ENCODE measurements at regions not wholly inside any gene's neighbourhood (a gene's known extent, or its start where the extent isn't known, plus 50 kb on each side); places are given as distances from the start of the nearest gene placed in this dataset.

DNA sequence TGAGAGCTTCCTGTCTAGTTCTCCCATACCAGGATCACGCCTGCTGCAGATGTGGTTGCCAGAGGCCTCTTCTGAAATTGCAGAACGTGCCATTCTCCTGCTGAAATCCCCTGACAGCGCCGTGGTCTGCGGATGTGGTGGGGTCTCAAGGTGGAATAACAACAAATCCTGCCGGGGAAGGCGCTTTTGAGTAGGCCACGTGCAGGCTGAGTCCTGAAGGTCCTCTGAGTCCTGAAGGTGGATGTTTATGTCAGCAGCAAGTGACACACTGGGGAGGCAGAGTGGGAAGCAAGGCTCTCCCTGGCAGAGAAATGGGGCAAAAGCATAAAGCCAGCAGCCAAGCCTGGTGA lies 241.4 kb downstream of the MYCN start:
- no peak for DNase-seq

GRCh38 chr2:16181062-16181740 lies 240.9 kb downstream of the MYCN start:
- DNase-seq: no peak

GRCh38 chr2:16180631-16181030 lies 240.3 kb downstream of the MYCN start:
- DNase-seq: no peak

DNA sequence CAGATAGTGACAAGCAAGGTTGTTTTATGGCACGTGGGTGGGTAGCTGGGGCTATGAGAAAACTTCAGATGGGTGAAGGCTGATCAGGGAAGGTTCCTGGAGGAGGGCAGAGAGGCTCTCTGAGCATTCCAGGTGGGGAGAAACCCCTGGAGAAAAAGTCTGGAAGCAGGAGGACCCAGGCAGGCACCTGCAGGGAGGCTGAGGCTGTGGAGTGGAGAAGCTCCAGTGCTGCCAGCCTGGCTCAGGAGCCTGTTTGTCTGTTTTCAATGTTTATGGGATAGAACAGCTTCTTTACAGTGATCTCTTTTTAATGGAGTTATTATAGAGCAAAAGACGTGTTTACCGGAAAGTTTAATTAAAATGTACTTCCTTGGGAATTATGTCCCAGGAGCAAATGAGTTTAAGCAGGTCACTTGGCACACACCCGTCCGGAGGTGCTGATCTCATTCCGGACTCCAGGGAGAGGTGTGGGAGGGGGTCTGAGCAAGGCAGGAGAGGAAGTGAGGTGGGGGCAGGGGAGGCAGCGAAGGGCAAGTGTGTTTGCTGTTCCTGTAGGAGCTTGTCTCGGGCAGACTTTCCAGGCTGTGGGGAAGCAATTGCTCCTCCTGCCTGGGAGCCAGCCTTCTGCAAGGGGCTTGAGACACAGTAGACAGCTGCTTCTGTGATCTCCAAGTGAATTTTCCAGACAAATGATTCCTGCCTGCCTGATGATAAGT lies 239.5 kb downstream of the MYCN start:
- no peak for DNase-seq

DNA sequence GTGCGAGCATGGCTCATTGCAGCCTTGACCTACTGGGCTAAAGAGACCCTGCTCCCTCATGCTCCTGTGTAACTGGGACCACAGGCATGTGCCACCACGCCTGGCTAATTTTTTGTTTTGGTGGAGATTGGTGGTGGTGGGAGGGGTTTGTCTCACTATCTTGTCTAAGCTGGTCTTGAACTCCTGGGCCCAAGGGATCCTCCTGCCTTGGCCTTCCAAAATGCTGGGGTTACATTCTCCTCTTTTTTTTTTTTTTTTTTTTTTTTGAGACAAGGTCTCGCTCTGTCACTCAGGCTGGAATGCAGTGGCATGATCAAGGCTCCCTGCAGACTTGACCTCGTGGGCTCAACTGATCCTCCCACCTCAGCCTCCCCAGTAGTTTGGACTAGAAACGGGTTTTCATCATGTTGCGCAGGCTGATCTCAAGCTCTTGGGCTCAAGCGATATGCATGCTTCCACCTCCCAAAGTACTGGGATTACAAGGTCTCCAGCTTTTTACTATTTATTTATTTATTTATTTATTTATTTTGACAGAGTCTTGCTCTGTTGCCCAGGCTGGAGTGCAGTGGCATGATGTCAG lies 238.3 kb downstream of the MYCN start:
- no peak for DNase-seq

DNA sequence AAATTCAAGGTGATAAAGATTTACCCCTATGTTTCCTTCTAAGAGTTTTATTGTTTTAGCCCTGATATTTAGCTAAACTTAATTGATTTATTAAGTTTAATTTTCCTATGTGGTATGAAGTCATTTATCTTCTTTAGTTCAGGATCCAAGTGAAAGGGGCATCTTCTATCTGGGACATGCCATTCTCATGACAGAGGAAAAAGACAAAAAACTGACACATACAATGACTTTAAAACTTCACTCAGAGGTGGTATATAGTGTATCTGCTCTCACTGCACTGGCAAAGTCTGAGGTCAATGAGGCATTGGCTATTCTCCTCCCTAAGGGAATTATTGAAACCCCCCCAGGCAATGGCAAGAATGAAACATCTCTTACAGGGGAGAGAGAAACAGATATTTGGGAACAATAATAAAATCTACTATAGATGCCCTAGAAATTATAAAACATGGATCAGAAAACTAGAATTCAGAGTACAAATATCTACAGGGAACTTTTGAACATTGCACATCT lies 237.4 kb downstream of the MYCN start:
- no peak for DNase-seq

- DNase-seq: no peak
Observed at GRCh38 chr2:16176971-16177480, 236.7 kb downstream of the MYCN start.

- DNase-seq: no peak
Observed at GRCh38 chr2:16175247-16175825, 235.0 kb downstream of the MYCN start.

- no peak for DNase-seq
Observed at GRCh38 chr2:16174693-16175045, 234.3 kb downstream of the MYCN start.

- DNase-seq: no peak
Observed at GRCh38 chr2:16173893-16174692, 233.7 kb downstream of the MYCN start.

DNA sequence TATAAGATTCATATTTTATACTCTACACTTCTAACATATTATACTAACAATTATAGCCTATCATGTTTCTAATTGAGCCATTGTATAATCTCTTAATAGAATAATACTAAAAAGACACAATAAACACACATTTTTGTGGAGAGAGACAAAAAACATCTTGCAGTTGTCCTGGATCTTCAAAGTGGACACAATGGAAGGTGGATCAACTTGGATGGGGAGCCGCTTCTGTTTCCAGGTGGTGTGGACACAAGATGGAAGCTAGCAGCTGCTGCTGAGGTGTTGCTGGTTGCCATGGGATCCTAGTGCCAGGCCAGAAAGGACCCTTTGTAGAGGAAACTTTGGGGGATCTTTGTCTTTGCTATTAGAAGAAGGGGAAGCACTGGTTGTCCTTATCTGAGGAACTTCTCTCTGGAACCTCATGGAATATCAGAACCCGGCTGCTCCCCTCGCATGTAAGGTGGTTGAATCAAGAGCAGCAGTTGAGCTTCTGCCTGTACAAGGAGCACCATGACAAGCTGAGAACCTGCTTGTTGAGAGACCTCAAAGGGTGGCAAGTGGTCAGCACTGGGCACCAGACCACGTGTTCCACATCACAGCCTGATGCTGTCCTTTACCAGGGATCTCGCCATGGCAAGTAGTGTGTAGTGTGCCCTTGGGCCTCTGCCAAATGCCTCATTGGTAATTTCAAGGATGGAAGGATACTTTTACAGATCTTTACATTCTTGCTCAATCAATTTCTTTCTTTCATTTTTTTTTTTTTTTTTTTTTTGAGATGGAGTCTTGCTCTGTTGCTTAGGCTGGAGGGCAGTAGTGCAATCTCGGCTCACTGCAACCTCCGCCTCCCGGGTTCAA lies 232.2 kb downstream of the MYCN start:
- DNase-seq: no peak

DNA sequence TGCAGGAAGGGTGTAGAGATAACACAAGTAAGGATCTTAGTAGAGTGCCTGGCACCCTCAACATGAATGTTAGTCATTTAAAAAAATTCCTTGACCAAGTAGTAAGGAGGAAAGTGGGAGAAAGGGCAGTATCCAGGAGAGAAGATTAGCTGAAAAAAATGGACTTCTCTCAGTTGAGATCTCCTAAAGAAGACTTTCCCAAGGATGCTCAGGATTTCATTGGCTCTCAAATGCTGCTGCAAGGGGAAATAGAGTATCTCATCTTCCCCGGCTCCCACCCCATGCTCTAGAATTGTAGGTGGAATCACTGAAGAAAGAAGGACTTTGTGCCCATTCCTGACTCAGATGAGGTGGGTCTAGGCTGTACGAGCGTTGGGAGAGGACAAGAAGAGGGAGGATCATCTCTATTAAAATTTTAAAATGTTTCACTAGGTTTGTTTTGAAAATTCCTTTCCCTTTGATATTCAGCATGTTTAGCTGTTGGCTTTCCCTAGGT lies 231.1 kb downstream of the MYCN start:
- no peak for DNase-seq

GRCh38 chr2:16170675-16171424 lies 230.5 kb downstream of the MYCN start:
- no peak for DNase-seq

GRCh38 chr2:16169381-16169960 lies 229.1 kb downstream of the MYCN start:
- no peak for DNase-seq

DNA sequence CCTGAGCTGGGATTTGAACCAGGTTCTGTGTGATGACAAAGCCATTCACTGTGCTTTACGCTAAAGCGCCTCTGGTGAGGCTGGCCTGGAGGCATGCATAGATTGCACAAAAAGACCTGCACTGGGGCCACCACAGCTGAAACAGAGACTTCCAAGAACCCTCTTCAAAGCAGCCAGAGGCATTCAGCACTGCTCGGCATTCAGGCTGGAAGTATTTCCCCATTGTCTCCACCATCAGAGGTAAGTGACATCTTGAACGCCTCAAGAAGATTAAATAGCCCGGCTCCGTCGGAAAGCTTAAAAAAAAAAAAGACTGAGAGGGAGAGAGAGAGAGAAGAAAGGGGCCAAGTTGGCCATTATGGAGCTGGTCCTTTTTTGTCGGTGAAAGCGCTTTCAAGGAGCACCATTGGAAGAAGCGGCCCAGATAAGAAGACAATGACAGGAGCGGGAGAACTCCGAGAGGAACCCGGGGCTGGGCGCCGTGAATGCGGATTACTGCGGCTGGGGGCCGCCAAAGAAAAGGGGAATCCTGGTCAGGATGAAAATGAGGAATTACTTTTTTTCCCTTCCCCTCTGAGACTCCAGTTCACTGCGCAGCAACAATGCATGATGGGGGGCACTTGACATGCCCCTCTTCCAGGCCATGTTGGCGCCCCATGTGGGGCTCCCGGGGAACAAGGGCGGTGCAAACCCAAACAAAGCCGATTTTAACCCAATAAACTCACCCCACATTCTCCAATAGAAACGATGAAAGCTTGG lies 228.3 kb downstream of the MYCN start:
- DNase-seq: no peak

- DNase-seq: no peak
Observed at GRCh38 chr2:16167870-16168426, 227.6 kb downstream of the MYCN start.

DNA sequence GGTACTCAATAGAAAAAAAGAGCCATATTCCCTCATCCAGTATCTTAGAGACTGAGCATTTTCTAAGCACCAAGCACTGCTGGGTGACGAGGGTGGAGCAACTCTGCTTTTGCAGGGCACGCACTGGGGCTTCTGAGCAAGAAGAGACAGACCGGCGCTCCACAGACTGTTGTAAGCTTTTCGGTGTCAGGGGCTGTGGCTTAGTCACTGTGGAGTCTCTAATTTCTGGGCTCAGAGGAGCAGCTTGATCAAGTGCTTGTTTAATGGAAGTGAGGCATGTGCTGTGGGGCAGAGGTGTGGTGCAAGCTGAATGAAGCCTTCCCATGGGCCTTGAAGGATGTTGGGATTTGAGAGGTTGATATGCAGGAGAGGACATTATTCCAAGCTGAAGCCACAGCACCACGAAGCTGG lies 227.1 kb downstream of the MYCN start:
- DNase-seq: no peak

DNA sequence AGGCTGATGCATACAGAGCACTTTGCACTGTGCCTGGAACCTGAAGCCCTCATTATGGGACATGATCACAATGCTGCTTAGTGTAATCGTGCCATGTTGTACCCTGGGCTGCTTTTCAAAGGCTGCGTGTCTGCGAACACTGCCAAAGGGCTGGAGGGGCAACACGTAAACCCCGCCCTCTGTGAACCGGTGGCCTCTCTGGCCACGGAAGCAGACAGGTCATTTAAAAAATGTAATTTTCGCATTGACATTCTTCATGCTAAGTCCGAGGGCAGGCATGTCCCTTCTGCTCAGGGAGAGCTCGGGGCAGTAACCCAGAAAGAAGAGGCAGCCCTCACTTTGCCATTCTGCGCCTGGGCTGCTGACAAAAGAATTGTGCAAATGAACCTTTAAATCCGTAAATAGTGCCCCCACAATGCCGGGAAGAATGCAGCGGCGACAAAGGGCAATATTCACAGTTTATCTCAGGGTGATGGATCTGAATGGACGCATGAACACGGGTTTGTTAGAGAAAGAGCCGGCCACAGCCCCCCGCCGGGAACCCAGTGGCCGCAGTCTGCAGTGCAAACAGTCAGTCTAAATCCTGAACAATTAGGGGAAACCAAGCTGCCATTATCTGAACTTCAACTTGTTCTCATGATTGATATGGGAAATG lies 226.1 kb downstream of the MYCN start:
- DNase-seq: no peak

Measured in NCI-H524 (cell line).